Stimulated activated CD4-positive, alpha-beta T cell treated with anti-CD3 and anti-CD28 coated beads, Interleukin-4, amount 100 ng/mL, for 4 hours (primary cell): ENCODE measurements at regions not wholly inside any gene's neighbourhood (a gene's known extent, or its start where the extent isn't known, plus 50 kb on each side); places are given as distances from the start of the nearest gene placed in this dataset.
"Not testable (repeated sequence)": the region's sequence is repeated elsewhere in the genome, so short reads cannot be mapped to it uniquely, and the experiment has no call there.

ENCODE experiments used
- DNase-seq, 2 experiments: peaks; one replicate each; pipeline ENCODE4 v3.0.0-alpha.2; 2020

DNA sequence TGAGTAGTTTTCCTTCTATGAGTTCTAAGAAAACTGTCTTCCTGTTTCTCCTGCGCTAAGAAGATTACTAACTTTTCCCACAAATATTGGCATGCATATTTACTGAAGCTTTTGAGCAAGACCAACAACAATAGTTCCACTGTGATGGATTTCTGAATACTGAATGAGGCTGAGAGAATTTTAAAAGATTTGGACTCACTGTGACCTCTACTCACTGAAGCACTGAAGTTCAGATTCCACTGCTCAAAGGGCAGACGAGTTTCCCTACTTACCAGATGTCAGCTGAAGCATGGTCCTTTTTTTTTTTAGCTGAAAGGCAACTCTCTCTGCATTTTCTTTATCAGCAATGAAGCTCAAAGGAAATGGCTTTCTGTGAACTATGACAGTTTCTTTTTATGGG lies 718.5 kb downstream of the RFPL4B start:
- no peak for DNase-seq

DNA sequence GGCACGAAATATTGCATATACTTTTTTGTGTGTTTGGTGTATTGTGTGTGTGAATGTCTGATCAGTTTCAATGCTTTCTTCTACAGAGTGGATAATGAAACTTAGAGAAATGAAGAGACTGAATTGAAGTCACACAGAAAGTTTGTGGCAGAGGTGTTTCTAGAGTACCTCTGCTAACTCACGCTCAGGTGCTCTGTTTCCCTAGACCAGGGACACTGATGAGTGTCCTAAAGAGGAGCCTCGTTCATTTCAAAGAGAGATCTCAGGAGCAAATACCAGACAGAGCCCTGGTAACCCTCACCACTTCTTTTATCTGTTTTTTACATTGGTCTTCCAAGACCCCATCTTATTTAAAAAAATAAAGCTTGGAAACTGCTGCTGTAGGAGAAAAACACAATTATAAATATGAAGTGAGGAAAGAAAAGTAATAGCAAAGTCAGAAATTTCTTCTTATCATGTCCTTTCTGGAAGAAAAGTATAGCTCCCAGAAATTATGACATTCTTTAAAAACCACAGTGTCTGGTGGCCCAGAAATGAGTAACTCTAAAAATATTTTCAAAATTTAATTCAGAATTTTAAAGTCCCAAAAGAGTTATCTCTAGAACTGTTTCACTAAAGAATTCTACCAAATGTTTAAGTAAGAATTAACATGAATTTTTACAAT lies 720.6 kb downstream of the RFPL4B start:
- DNase-seq: no peak

DNA sequence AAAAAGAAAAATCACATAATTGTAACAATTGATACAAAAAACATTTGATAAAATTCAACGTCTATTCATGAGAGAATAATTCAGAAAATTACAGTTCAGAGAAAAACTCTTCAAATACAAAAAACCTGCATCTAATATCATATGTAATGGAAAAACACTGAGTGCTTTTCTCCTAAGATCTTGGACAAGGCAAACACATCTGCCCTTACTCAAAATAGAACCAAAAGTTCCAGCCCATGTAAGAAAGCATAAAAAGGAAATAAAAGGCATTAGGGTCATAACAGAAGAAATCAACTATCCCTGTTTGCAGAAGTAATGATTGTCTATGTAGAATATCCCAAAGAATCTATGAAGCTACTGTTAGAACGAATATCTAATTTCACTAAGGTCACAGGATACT lies 721.4 kb downstream of the RFPL4B start:
- DNase-seq: no peak

DNA sequence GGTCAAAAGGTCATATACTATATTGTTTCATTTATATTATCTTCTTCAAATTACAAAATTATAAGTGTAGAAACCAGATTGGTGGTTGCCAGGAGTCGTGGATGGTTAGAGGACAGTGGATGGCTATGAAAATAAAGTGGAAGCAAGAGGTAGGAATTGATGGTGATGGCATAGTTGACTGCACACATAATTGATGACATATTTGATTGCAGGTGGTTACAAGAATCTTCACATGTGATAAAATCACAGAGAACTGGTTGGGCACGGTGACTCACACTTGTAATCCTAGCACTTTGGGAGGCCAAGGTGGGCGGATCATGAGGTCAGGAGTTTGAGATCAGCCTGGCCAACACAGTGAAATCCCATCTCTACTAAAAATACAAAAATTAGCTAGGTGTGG lies 723.6 kb downstream of the RFPL4B start:
- DNase-seq: not testable (repeated sequence)

DNA sequence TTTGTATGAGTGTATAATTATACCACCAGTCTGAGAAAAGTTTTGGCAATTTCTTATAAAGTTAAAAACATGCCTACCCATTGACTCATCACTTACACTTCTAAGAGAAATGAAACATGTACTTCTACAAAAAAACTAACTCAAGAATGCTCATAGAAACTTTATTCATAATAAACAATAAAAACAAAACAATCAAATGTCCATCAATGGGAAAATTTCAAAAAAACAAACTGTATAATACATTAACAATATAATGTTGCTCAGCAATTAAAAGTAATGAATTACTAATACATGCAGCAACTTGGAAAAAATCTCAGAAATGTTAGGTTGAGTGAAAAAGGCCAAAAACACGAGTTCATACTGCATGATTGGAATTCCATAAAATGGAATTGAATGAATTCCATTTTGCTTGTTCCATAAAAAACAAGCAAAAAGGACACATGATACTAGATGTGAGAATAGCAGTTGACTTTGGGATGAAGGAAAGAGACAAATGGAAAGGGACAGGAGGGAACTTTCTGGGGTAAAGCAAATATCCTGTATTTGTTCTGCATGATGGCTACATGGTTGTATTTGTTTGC lies 726.6 kb downstream of the RFPL4B start:
- no peak for DNase-seq

DNA sequence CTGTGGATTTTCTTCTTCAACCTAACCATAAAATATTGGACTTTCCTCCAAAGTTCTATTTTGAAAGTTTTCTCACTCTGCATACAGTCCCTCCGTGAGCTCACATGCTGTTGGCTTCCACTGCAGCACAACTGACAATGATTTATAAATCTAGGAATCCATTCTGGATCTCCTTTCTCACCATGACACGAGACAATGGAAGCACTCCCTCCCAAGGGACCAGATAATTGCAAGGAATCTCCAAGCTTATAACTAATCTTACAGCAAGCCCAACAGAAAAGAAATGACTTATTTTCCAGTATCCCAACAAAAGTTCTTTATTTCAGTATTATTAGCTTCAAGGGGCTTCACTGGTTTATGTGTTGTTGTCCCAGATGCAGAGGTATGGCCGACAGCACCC lies 729.0 kb downstream of the RFPL4B start:
- DNase-seq: no peak

DNA sequence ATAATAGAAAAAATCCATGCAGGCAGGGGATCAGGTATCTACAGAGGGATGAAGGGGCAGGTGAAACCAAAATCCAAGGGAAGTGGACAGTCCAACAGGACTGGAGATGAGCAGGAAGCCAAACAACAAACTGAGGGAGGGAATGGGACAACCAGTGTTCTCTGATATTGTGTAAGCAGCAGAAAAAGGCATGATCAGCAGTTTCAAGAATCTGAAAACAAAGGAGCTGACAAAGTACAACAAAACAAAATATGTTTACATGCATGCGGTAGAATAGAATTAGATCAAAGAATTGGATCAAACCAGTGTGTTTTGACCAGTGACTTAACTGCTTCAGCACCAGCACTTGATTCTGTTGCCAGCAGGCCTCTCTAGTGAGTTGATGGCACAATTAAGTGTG lies 729.7 kb downstream of the RFPL4B start:
- no peak for DNase-seq

GRCh38 chr6:113077794-113078193 lies 730.7 kb downstream of the RFPL4B start:
- DNase-seq: no peak

- no peak for DNase-seq
Measured at GRCh38 chr6:113078791-113079190, 731.7 kb downstream of the RFPL4B start.

DNA sequence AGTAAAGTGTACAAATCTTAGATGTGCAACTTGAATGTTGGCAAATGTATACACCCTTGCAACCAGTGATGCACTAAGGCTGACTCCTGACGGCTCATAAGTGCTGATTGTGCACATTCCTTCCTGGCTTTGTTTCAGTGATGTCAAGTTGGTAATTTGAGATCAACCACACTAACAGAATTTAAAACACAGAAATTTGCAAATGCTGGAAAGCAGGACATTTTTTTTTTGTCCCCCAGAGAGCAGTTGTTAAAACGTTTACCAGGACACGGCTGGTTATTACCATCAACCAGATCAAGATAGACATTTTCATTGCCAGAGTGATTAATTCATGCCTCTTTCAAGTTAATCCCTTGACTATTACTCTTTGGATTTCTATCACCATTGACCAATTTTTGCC lies 735.6 kb downstream of the RFPL4B start:
- DNase-seq: no peak

DNA sequence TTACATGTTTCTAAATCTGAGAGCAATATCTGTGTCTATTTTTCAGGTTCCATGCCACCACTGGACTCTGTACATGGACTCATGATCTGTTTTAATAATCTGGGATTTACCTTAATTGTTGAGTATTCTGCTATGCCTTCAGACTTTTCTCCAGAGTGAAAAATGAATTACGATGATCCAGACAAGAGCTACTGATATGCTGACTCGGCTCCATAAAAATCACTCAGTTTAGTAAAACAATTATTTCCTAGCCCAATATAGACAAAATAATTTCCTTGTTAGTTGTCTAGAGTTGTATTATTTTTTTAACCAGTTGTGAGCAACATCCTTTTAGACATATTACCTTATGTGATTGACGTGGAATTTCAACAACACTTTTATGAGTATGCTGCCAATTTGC lies 736.8 kb downstream of the RFPL4B start:
- no peak for DNase-seq

DNA sequence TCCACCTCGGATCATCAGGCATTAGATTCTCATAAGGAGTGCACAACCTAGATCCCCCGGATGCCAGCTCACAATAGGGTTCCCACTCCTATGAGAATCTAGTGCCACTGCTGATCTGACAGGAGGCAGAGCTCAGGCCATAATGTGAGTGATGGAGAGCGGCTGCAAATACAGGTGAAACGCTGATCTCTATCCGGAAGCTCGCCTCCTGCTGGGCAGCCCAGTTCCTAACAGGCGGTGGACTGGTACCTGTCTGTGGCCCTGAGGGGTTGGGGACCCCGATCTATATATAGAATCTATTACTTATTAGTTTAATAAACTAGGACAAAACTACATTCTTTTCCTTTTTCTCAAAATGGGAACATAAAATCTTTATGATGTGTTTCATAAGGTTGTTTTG lies 741.9 kb downstream of the RFPL4B start:
- no peak for DNase-seq

DNA sequence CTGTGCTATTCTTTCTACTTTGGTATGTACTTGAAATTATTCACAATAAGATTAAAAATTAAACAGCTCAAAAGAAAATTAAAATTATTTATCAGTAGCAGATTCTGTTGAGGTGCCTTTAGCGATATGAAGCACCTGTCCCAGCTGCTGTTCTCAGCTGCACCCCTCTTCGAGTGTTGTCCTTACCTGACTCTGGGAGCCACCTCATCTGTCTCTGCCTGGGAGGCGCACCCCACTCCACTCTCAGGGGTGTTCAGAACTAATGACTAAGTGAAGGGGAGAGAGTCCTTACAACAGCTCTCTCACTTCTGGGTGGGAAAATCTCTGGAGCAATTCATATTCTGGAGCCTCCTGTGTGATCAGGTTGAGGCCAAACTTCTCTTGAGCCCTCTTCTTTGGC lies 745.7 kb downstream of the RFPL4B start:
- no peak for DNase-seq

GRCh38 chr6:113094779-113095178 lies 747.6 kb downstream of the RFPL4B start:
- DNase-seq: no peak

DNA sequence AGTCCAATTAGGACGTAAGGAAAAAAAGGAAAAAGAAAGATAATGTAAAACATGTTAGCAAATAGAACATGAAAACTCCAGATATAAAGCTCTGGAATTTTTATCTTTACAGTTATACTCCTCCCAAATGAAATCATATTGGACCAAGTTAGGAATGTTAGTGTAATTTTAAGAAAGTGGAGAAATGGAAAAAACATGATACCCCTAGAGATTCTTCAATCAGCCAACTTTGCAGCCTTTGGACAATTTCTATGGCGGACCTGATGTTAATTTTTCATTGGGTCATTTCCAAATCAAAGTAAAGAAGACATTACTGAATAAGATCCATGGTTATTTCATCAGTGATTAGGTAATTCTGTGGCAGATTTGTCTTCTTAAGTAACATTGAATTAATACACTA lies 748.7 kb downstream of the RFPL4B start:
- no peak for DNase-seq

DNA sequence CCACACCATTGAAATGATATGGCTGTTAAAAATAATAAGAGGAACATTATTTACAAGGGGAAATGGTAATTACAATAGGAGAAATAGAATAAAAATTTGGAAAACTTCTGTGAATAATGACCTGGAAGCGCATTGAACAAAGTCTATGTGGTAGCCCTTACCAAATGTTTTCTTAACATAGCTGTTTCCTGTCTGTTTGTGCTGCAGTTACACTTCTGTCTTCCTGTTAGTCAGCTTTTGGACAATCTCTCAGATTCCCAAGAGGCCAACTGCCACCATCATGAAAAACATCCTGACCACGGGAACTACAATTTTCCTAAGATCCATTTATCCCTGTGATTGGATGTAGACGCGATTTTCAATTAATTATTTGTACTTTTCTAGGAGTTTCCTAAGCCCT lies 754.4 kb upstream of the MARCKS start:
- DNase-seq: no peak

DNA sequence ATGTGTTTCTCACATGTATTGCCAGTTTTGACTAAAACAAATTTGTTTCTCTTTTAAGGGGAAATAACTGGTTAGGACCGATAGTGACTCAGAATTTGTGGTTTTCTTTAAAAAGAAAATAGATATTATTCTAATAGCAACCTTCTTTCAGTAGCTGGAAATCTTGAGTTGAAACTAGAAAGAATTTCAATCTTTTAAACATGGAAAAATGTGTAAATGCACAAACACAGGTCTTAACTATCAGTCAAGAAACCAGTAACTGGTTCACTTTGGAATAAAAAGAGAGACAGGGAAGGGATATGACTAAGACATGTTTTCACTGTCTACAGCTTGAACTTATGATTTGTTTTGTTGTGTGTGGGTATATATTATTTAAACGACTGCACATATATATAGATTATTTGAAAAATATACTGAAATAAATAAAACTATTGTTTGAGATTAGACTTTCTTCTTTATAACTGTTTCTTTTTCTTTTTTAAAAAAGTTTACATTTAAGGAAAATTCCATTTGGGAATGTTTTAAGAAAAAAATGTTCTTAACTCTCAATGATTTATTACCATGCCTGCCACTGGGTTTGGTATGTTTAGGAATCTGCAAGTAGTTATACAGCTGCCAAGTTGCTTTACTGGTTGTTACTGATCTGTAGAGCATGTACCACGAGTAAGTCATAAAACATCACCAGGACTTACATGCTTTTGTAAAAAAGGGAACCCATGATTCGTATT lies 753.3 kb upstream of the MARCKS start:
- no peak for DNase-seq

DNA sequence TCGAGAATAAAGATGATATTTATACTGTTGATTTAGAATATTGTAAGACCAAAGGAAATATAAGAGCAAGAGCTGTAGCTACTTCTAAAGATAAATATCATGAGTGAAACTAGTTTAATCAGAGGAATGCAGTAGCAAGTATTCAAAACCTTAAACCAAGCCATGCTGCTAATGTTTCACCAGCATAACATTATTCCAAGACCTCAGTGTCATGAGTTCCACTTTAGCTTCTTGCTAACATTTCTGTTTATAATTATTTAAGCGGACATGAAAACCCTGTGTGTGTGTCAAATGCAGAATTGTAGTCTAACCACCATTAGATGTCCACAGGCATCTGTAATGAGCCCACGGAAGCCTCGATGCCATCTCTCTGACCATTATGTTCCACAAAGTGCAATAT lies 752.6 kb upstream of the MARCKS start:
- DNase-seq: no peak

DNA sequence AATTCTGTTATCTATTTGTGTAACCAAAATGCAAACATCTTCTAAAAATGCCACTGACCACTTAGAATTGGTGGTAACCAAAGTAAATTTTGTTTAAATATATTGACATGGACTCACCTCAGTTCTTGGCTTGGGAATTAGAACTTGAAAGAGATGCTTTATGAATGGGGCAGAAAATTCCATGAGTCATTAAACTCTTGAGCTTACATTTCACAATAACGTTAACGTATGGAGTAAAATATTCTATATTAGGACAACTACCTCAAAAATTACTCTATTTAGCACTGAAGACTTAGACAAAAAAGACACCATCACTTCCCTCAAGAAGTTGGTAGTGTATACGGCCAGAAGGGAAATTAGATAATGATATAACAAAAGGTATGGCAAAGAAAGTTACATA lies 752.2 kb upstream of the MARCKS start:
- DNase-seq: no peak

DNA sequence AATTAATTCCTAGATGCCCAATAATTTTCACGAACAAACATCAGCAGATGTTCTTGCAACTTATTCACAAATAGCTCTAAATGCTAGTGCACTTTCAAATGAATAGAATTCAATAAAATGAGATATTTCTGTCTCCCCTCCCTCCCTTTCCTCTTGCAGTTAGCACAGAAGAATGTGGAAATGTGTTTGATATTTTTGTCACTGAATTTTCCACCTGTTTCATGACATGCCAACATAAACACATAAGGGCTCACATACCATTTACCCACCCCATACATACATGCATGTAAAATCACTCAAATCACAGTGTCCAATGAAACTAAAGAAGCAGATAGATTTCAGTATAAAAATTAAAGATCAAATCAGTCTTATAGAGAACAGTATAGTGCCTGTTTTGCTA lies 746.9 kb upstream of the MARCKS start:
- DNase-seq: no peak

GRCh38 chr6:113111550-113111949 lies 745.6 kb upstream of the MARCKS start:
- DNase-seq: no peak

DNA sequence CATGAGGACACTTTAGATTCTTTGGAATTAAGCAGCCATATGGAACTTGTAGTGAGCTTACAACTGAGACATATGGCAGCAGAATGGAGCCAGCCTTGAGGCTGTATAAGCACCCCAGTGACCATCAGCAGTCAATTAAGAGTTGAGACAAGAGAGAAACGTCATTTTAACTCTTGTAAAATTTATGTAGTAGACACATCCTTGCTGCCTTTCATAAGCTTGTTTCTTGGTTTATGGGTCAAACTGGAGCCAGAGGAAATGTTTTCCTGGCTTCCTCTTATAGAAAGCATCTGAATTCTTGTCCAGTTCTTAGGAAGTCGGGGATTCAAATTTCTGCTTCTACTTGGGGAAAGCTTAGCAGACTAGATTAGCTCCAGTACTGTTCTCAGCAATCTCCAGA lies 745.1 kb upstream of the MARCKS start:
- no peak for DNase-seq

- DNase-seq: no peak
Measured at GRCh38 chr6:113115196-113115595, 741.9 kb upstream of the MARCKS start.

DNA sequence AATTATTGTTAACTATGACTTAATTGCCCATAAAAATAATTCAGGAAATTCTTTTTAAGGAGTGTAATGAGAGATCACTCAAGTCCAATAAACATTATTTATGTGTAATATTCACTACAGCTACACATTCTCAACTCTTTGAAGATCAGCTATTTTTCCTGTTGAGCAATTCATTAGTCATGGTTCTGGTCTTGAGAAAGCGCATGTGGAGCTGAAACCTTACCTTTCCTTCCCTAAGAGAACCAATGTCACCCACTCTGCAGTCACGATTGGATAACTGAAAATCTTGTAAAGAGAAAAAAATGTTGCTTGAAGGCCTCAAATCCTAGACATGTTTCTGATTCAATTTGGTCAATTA lies 736.9 kb upstream of the MARCKS start:
- no peak for DNase-seq
